DMS53 (cell line): ENCODE measurements at regions not wholly inside any gene's neighbourhood (a gene's known extent, or its start where the extent isn't known, plus 50 kb on each side); places are given as distances from the start of the nearest gene placed in this dataset.
"Not testable (repeated sequence)": the region's sequence is repeated elsewhere in the genome, so short reads cannot be mapped to it uniquely, and the experiment has no call there.

Experiments used
- DNase-seq: peaks from one replicate; lab custom pipeline; 2025; lab: John Stamatoyannopoulos, UW

GRCh38 chr9:89837934-89838310 is 233.1 kb downstream of the GADD45G start:
- no peak for DNase-seq

- DNase-seq = no peak
Observed at GRCh38 chr9:89838621-89839020, 233.8 kb downstream of the GADD45G start.

GRCh38 chr9:89839449-89839848 is 234.6 kb downstream of the GADD45G start:
- no peak for DNase-seq

GRCh38 chr9:89839952-89840351 is 235.1 kb downstream of the GADD45G start:
- peak; percentile 27 for DNase-seq

- no peak for DNase-seq
Observed at GRCh38 chr9:89841456-89841855, 236.6 kb downstream of the GADD45G start.

GRCh38 chr9:89842267-89842768 is 237.5 kb downstream of the GADD45G start:
- DNase-seq = peak; percentile 92

- DNase-seq = no peak
Observed at GRCh38 chr9:89843074-89843473, 238.3 kb downstream of the GADD45G start.

- no peak for DNase-seq
Observed at GRCh38 chr9:89843591-89843990, 238.8 kb downstream of the GADD45G start.

- peak; percentile 67 for DNase-seq
Observed at GRCh38 chr9:89844075-89844474, 239.3 kb downstream of the GADD45G start.

GRCh38 chr9:89844535-89844934 is 239.7 kb downstream of the GADD45G start:
- DNase-seq = peak; percentile 95

GRCh38 chr9:89845321-89845720 is 240.5 kb downstream of the GADD45G start:
- no peak for DNase-seq

GRCh38 chr9:89845862-89846261 is 241.1 kb downstream of the GADD45G start:
- DNase-seq = no peak

GRCh38 chr9:89848060-89849040 is 243.5 kb downstream of the GADD45G start:
- DNase-seq = no peak

- DNase-seq = no peak
Observed at GRCh38 chr9:89849096-89849495, 244.3 kb downstream of the GADD45G start.

- no peak for DNase-seq
Observed at GRCh38 chr9:89850153-89850552, 245.3 kb downstream of the GADD45G start.

- DNase-seq = peak; percentile 93
Observed at GRCh38 chr9:89850631-89851325, 246.0 kb downstream of the GADD45G start.

GRCh38 chr9:89853161-89853560 is 248.3 kb downstream of the GADD45G start:
- no peak for DNase-seq

- no peak for DNase-seq
Observed at GRCh38 chr9:89853931-89854330, 249.1 kb downstream of the GADD45G start.

GRCh38 chr9:89854715-89855475 is 250.1 kb downstream of the GADD45G start:
- DNase-seq = no peak

- not testable (repeated sequence) for DNase-seq
Observed at GRCh38 chr9:89856296-89856695, 251.5 kb downstream of the GADD45G start.

GRCh38 chr9:89856950-89857349 is 252.1 kb downstream of the GADD45G start:
- DNase-seq = not testable (repeated sequence)

- DNase-seq = peak; percentile 86
Observed at GRCh38 chr9:89859842-89860241, 255.0 kb downstream of the GADD45G start.
